ENCODE measurements at regions not wholly inside any gene's neighbourhood (a gene's known extent, or its start where the extent isn't known, plus 50 kb on each side); places are given as distances from the start of the nearest gene placed in this dataset.
"Not testable (repeated sequence)": the region's sequence is repeated elsewhere in the genome, so short reads cannot be mapped to it uniquely, and the experiment has no call there.

DNA sequence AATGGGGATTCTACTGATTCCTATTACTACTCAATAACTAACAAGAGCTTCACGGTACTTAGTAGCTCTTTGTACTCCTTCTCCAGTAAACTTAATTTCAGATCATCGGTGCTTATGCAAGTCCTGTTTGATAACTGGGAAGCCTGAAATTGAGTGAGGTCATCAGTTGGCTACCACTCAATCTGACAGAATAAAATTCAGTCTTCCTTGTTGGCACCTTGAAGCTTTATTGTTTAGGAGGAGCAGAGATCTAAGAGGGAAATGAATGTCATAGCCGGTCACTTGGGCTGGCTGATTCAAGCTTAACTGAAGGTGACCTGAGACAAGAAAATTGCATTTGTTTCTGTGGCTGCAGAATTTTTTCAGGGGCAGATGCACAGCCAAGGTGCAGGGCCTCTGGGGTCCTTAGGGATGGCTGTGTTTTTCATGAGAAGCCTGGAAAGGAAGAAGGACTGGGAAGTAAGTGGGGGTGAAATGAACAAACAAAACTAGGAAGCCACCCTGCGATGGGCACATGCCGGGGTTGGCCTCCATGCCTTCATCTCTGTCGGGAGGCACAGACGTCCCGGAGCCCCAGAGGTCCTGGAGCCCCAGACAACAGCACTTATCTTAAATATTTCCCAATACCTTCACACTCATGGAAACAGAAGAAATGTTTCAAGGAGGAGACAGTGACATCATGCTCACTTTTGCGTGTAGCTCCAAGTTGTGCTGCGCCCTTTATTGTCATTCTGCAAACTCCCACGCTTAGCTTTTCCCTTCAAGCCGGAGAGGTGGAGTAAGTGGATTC lies 85.0 kb upstream of the KIF5B start:
- no peak for DNase-seq (ENCODE audit: low read depth)

DNA sequence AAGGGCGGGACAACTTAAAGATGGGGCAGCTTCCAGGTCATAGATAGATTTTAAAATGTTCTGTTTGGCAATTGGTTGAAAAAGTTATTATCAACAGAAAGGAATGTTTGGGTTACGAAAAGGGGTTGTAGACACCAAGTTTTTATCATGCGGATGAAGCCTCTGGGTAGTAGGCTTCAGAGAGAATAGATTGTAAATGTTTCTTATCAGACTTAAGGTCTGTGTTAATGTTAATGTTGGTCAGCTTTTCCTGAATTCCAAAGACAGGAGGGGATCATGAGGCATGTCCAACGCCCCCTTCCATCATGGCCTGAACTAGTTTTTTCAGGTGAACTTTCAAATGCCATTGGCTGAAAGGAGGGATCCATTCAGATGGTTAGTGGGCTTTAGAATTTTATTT lies 84.2 kb upstream of the KIF5B start:
- no peak for DNase-seq (ENCODE audit: low read depth)

DNA sequence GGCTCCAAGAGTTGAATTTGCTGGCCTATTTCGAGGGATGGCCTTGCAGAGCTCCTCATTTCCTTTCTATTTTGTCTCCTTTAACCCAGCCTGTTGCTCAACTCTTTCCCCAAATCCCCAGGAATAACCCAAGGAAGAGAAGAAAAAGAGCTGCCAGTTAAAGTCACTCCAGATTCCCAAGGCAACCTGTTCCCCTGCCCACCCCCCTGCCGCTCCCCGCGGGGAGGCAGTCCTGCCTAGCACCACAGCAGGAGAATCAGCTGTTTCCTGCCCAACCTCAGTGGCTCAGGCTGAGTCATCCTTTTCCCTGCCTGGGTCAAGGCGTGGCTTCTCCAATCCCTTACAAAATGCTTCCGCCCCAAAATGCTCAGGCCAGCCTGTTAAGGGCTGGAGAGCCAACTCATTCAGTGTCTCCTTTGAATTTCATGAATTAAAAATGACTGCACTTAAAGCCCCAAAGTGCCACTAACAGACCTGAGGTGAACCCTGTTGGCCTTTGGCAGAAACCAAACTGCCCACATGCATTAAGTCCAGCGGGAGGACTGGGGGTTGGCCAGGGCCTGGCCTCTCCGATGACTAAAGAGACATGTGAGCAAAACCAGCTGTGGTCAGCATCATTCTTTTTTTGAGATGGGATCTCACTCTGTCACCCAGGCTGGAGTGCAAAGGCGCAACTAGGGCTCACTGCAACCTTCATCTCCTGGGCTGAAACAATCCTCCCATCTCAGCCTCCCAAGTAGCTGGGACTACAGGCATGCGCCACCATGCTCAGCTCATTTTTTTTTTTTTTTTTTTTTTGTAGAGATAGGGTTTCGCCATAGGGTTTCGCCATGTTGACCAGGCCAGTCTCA lies 83.2 kb upstream of the KIF5B start:
- DNase-seq (ENCODE audit: low read depth) = no peak

DNA sequence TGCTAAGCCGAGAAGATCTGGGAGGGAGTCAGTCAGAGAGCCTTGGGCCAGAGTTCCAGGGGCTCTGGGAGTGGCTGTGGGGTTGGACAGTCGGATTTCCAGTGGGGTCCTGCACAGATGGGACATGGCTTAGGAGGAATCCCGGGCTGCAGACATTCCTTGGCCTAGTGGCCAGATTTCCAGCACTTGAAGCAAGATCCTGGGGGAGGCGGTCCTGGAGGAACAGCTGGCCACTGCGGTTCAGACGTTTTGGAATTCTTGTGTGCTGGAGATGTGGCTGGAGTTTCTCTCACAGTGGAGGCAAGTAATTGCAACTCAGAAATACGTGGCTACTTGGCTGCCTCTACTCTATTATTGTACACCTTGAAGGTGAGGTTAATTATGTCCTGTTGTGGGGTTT lies 80.7 kb upstream of the KIF5B start:
- DNase-seq (ENCODE audit: low read depth) = not testable (repeated sequence)

DNA sequence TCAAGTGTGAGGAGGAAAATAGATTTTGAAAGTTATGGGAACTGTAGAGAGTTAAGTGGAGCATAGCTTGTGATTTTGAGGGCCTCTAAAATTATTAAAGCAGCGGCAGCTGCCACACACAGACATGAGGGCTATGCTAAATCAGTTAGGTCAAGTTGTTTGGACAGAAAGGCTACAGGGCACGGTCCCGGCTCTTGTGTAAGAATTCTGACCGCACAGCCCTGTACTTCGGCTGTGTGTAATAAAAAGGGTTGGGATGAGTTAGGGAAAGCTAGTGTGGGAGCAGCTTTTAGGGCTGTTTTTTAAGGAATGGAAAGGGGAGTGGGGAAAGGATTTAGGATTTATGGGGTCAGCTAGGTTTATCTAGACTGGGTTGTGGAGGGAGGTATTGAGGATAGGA lies 79.6 kb upstream of the KIF5B start:
- not testable (repeated sequence) for DNase-seq (ENCODE audit: low read depth)

DNA sequence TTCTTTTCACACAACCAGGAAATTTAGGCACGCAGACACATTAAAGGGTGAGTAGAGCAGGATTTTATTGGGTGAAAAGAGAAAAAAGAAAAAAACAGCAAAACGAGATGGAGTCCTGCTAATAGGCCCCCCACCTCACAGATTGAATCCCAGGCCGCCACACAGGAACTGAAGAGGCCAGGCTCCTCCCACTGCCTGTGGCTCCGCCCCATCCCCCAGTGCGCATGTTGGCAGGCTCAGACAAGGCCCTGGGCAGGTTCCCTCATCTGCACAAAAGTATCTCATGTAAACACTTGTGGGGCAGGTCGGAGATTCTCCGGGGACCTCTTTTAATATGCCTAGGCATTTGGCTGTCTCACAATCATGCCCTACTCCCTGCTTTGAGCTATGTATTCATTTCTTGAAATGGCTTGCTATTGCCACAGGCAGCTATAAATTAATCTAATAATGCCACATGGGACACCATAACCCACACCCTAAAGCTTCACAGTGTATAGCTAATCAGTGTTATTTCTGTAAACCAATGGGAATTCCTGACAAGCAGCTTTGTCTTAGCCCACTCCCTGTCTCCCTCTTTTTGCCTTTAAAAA lies 76.2 kb upstream of the KIF5B start:
- DNase-seq (ENCODE audit: low read depth) = no peak

DNA sequence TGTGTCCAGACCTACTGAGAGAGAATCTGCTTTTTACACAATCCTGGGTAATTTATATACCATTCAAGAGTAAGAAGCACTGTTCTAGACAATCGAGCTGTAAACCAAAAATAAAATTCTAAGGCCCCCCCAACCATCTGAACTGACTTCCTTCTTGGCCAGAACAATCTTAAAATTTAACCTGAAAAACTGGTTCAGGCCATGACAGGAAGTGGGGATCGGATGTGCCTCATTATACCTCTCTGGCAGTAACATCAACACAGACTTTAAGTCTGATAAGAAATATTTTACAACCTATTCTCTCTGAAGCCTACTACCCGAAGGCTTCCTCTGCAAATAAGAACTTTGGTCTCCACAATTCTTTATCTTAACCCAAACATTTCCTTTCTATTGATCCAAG lies 75.2 kb upstream of the KIF5B start:
- no peak for DNase-seq (ENCODE audit: low read depth)

DNA sequence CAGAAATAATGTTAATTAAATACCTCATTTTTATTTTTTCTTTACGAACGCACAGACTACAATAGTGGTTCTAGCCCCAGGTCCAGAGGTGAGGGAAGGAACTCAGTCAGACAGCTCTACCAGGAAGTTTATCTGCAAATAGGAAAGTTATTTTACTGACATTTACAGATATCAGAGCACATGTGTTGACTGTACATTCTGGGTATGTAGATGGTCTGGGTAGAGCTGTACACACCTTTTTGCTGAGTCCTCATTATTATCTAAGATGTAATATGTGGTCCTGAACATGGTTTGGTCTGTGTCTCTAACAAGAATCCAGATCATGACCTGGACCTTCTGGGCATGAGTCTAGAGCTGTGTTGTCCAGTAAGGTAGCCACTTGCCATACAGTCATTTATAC lies 74.6 kb upstream of the KIF5B start:
- DNase-seq (ENCODE audit: low read depth) = no peak

DNA sequence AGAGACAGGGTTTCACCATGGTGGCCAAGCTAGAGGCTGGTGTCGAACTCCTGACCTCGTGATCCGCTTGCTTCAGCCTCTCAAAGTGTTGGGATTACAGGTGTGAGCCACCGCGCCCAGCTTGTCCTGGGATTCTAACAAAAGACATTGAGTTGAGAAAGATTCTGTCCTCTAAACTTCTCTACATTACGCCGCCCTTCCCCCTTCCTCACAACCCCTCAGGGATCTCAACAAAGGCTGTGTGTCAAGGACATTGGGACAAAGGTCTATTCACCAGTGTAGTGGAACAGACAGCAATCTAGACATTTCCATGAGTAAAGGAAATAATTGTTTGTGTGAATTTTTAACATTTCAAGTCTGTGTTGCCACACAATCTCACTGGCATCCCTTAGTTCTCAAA lies 68.8 kb upstream of the KIF5B start:
- no peak for DNase-seq (ENCODE audit: low read depth)

DNA sequence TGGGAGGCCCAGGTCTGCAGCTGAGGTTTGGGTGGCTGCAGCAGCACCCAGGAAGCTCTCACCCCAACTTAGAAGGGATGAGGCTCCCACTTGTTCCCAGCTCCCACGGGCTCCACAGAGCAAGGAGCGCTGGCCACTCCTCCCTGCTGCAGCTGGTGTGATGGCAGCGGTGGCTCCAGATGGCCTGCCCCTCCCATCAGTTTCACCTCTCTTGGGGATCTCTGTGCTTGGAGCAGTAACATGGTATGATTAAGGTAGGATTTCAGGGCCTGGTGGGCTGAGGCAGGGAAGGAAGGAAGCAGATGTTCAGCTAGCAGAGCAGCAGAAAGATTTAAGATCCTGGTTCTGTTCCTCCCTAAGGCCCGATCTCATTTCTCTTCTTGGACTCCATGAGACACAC lies 66.8 kb upstream of the KIF5B start:
- DNase-seq (ENCODE audit: low read depth) = no peak

DNA sequence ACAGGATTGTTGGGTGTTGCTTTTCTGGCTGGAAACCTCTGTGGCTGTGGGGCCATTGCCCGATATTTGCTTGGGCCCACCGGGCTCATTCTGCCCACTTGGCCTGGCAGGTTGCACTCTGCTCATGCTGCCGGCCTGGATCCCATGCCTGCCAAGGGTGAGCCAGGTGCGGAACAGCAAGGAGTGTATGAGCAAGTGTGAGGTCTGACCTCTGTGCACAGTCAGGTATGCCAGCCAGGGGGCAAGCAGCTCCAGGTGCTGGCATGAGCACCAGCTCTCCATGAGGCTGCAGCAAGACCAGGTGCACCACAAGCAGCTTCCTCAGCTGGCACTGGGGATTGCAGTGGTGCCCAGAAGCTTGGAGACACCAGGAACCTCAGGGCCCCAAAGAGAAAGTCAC lies 65.4 kb upstream of the KIF5B start:
- no peak for DNase-seq (ENCODE audit: low read depth)

DNA sequence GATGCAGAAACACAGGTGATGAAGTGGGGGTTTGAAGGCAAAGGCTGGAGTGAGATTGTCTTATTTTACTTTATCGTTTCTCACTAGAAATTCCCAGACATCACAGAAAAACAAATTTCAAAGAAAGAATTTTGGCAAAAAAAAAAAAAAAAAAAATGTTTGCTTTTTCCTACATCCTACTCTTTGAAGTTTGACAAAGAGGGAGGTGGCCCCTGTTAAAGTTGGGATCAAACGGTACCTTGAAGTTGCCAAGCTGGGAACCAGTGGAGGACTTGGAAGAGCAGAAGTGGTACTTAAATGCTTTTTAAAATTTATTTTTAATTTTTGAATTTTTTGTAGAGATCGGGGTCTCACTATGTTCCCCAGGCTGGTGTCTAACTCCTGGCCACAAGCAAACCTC lies 63.9 kb upstream of the KIF5B start:
- DNase-seq (ENCODE audit: low read depth) = no peak

DNA sequence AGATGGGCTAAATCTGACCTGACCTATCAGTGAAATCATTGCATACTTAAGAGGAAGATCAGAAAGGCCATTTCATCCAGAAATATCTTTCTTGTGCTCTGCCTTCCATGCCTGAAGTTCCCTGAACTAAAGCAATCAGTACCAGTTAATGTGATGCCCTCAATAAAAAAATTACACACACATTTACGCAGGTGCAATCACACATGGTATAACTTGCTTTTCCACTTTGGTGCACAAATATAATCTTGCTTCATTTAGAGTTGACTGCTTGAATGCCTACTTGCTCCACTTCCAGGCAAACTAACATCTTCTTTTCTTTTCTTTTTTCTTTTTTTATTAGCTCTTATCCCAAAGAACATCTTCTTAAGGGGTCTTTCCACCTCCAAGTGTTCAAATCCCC lies 58.3 kb upstream of the KIF5B start:
- DNase-seq (ENCODE audit: low read depth) = no peak

DNA sequence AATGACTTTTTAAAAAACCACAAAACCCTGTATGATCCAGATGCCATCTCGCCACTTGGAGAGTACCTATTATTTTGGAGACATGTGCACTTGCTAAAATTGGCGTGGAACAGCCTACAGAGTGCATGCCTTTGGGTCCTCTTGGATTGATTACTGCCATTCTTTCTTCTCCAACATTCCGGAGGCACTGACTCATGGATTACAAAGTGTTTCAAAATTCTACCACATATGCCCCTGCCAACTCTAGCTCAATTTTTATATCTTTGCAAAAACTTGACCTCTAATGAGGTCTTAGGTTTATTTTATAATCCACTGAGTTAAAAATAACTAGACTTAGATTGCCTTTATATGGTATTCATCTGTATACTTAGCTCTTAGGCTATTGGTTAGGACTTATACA lies 55.8 kb upstream of the KIF5B start:
- DNase-seq (ENCODE audit: low read depth) = no peak

DNA sequence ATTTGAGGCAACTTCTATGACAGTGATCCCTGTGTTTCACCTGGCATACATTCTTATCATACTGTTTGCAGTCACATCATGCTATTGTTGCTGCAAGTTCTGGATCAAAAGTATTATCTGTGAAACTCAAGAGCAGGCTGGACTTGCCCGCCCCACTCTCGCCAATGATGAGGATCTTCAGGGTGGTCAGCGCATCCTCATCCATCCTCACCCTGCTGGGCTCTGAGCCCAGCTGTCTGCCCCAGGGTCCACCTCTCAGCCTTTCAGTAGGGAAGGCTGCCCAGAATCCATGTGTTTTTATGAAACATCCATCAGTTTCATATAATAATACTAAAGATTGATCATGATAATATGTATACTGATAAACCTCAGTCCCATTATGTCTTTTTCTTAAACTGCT lies 55.4 kb upstream of the KIF5B start:
- no peak for DNase-seq (ENCODE audit: low read depth)

DNA sequence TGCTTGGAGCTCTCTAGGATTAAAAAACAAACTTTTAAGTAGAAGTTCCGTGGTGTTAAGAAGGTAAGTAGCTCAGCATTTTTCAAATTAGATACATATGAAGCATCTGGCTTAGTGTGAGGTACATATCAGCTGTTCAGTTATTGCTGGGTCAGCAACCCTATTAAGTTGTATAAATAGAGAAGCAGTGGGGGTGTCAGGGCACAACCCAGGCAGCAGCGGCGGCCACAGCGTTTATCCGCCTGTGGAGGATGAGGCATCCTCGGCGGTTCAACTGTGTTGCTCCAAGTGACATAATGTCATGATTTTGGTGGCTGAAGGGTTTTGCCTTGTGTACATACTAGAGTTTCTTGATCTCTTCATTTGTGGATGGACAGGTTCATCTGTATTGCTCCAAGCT lies 54.6 kb upstream of the KIF5B start:
- DNase-seq (ENCODE audit: low read depth) = no peak

DNA sequence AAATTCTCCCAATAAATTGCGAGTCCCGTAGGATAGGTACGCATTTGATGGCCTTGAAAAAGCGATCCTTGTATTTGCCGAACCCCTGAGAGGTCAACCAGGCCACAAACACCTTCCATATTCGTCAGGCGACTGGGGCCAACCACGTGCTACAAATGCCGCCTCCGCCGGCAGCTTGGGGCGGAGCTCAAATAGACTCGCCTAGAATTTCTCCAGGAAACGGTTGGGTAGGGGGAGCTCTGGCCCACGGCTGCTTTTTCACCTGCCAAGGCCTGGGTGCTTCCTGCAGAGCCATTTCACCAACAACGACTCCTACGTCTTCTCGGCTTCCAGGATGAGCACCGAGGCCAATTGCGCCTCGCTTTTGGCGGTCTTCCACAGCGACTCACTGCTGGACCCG lies 53.4 kb upstream of the KIF5B start:
- no peak for DNase-seq (ENCODE audit: low read depth)

Data from activated T-cell treated with anti-CD3 and anti-CD28 coated beads for 48 hours (primary cell).